HepG2 (cell line): ENCODE measurements at regions not wholly inside any gene's neighbourhood (a gene's known extent, or its start where the extent isn't known, plus 50 kb on each side); places are given as distances from the start of the nearest gene placed in this dataset.

Source experiments
- ARHGAP35 ChIP-seq: sonication (generic); formaldehyde crosslinking; IDR thresholded peaks from 2 replicates; pipeline ENCODE4 v1.9.0; 2022; ENCODE audit warnings: mild to moderate bottlenecking, inconsistent platforms, moderate library complexity, missing genetic modification reagents, borderline replicate concordance
- CREB1 ChIP-seq, 2 experiments: fragments of 450-650 bp in 1 of 2; IDR thresholded peaks; 2 replicates each; pipeline ENCODE4 v1.6.1; 2016 to 2017; ENCODE audit warnings: control low read depth in 1 of 2, mild to moderate bottlenecking in 1 of 2, missing compliant biosample characterization in 1 of 2, missing genetic modification characterization in 1 of 2
- ELF1 ChIP-seq: sonication (generic); formaldehyde crosslinking; IDR thresholded peaks from 2 replicates; pipeline ENCODE4 v1.4.0; 2020; ENCODE audit warnings: missing genetic modification reagents
- ERF ChIP-seq: IDR thresholded peaks from 2 replicates; pipeline ENCODE4 v1.6.1; 2018; ENCODE audit warnings: missing biosample characterization, missing genetic modification reagents
- FOXK2 ChIP-seq: fragments of 450-650 bp; IDR thresholded peaks from 2 replicates; pipeline ENCODE4 v1.6.1; 2016
- FOXP1 ChIP-seq, 2 experiments: fragments of 450-650 bp in 1 of 2; IDR thresholded peaks; 2 replicates each; pipeline ENCODE4 v1.6.1; 2017 to 2018; ENCODE audit warnings: antibody characterized with exemption in 1 of 2
- HOMEZ ChIP-seq: IDR thresholded peaks from 2 replicates; pipeline ENCODE4 v1.6.1; 2016; ENCODE audit warnings: low read depth
- NFE2L1 ChIP-seq: sonication (generic); formaldehyde crosslinking; IDR thresholded peaks from 2 replicates; pipeline ENCODE4 v1.4.0; 2020; ENCODE audit warnings: missing genetic modification reagents, mild to moderate bottlenecking, borderline replicate concordance
- NKX3-1 ChIP-seq: sonication (generic); formaldehyde crosslinking; IDR thresholded peaks from 2 replicates; pipeline ENCODE4 v1.5.0; 2020; ENCODE audit warnings: missing genetic modification reagents
- PAXIP1 ChIP-seq: sonication (generic); formaldehyde crosslinking; conservative IDR thresholded peaks from 2 replicates; pipeline ENCODE4 v1.4.0; 2020; ENCODE audit warnings: mild to moderate bottlenecking, missing genetic modification reagents, moderate library complexity
- PLRG1 ChIP-seq: fragments of 450-650 bp; conservative IDR thresholded peaks from 2 replicates; pipeline ENCODE4 v1.6.1; 2016
- PLSCR1 ChIP-seq: sonication (generic); formaldehyde crosslinking; IDR thresholded peaks from 2 replicates; pipeline ENCODE4 v1.5.0; 2020; ENCODE audit warnings: missing genetic modification reagents, mild to moderate bottlenecking, borderline replicate concordance
- RFXAP ChIP-seq: sonication (generic); formaldehyde crosslinking; IDR thresholded peaks from 2 replicates; pipeline ENCODE4 v1.4.0; 2020; ENCODE audit warnings: missing genetic modification reagents, borderline replicate concordance
- SNAI1 ChIP-seq: sonication (generic); formaldehyde crosslinking; IDR thresholded peaks from 2 replicates; pipeline ENCODE4 v1.5.0; 2020; ENCODE audit warnings: mild to moderate bottlenecking, missing genetic modification reagents, borderline replicate concordance
- SOX5 ChIP-seq: IDR thresholded peaks from 2 replicates; pipeline ENCODE4 v1.6.1; 2016; ENCODE audit warnings: borderline replicate concordance
- SP1 ChIP-seq, 2 experiments: fragments of 450-650 bp in 1 of 2; sonication (generic) in 1 of 2; formaldehyde crosslinking in 1 of 2; IDR thresholded peaks; 2 replicates each; pipeline versions ENCODE4 v1.4.0 to v1.6.1; 2016 to 2020; ENCODE audit warnings: missing genetic modification reagents in 1 of 2
- THAP11 ChIP-seq: IDR thresholded peaks from 2 replicates; pipeline ENCODE4 v1.6.1; 2016; ENCODE audit warnings: missing biosample characterization, missing genetic modification reagents
- THAP7 ChIP-seq: sonication (generic); formaldehyde crosslinking; IDR thresholded peaks from 2 replicates; pipeline ENCODE4 v1.8.1; 2023; ENCODE audit warnings: mild to moderate bottlenecking, missing genetic modification reagents
- ZFP41 ChIP-seq: sonication (generic); formaldehyde crosslinking; IDR thresholded peaks from 2 replicates; pipeline ENCODE4 v1.4.0; 2020; ENCODE audit warnings: mild to moderate bottlenecking, missing genetic modification reagents, borderline replicate concordance
- ZMYM2 ChIP-seq: sonication (generic); formaldehyde crosslinking; IDR thresholded peaks from 2 replicates; pipeline ENCODE4 v1.8.0; 2022; ENCODE audit warnings: mild to moderate bottlenecking, missing genetic modification reagents
- ZNF207 ChIP-seq: fragments of 450-650 bp; IDR thresholded peaks from 2 replicates; pipeline ENCODE4 v1.6.1; 2016; ENCODE audit warnings: antibody characterized with exemption, borderline replicate concordance
- ZNF335 ChIP-seq: sonication (generic); formaldehyde crosslinking; IDR thresholded peaks from 2 replicates; pipeline ENCODE4 v1.4.0; 2020; ENCODE audit warnings: missing genetic modification reagents
- ZNF350 ChIP-seq: sonication (generic); formaldehyde crosslinking; IDR thresholded peaks from 2 replicates; pipeline ENCODE4 v1.4.0; 2020; ENCODE audit warnings: mild to moderate bottlenecking, low read depth, missing genetic modification reagents, borderline replicate concordance
- ZNF557 ChIP-seq: sonication (generic); formaldehyde crosslinking; IDR thresholded peaks from 2 replicates; pipeline ENCODE4 v1.4.0; 2020; ENCODE audit warnings: missing genetic modification reagents
- ZNF724P ChIP-seq: sonication (generic); formaldehyde crosslinking; IDR thresholded peaks from 2 replicates; pipeline ENCODE4 v1.8.0; 2022; ENCODE audit warnings: missing genetic modification reagents, borderline replicate concordance
- ZNF841 ChIP-seq: sonication (generic); formaldehyde crosslinking; IDR thresholded peaks from 2 replicates; pipeline ENCODE4 v1.8.1; 2023; ENCODE audit warnings: missing genetic modification reagents, borderline replicate concordance

GRCh38 chr2:239868556-239869181, 156.5 kb downstream of the NDUFA10 start (continued):
- no peak for TF ChIP-seq PAXIP1 (CRISPR knock-in tag)
- TF ChIP-seq NKX3-1 (CRISPR knock-in tag): no peak
- TF ChIP-seq ZNF350: no peak
- no peak for TF ChIP-seq THAP7
- TF ChIP-seq SOX5 (CRISPR knock-in tag): no peak
- TF ChIP-seq SP1 (IDR thresholded peaks at IDR 0.05): no peak
- TF ChIP-seq SP1 (CRISPR knock-in tag; IDR thresholded peaks at IDR 0.05): no peak
- no peak for TF ChIP-seq HOMEZ (CRISPR knock-in tag)
- TF ChIP-seq PLRG1: 0 out of 2 replicates have a peak, but pooled peaks have one; percentile 31
- no peak for TF ChIP-seq ELF1 (CRISPR knock-in tag)
- no peak for TF ChIP-seq RFXAP
- no peak for TF ChIP-seq ZNF557 (CRISPR knock-in tag)
- no peak for TF ChIP-seq PLSCR1 (CRISPR knock-in tag)
- peak; percentile 44; the same call in 1 of the 2 replicates for TF ChIP-seq FOXK2
- no peak for TF ChIP-seq ZNF335
- TF ChIP-seq ZNF207: 0 out of 2 replicates have a peak, but pooled peaks have one; percentile 63
- TF ChIP-seq ZNF724P (CRISPR knock-in tag): no peak
- TF ChIP-seq CREB1 (IDR thresholded peaks at IDR 0.05): peak; percentile 1; the same call in 1 of the 2 replicates
- TF ChIP-seq CREB1 (CRISPR knock-in tag; IDR thresholded peaks at IDR 0.05): no peak
- TF ChIP-seq FOXP1 (IDR thresholded peaks at IDR 0.05): peak; percentile 56; the same call in 1 of the 2 replicates
- no peak for TF ChIP-seq FOXP1 (CRISPR knock-in tag; IDR thresholded peaks at IDR 0.05)
- TF ChIP-seq ERF: no peak
- no peak for TF ChIP-seq ZMYM2 (CRISPR knock-in tag)
- TF ChIP-seq ZFP41: no peak
- TF ChIP-seq THAP11 (CRISPR knock-in tag): no peak
- no peak for TF ChIP-seq SNAI1 (CRISPR knock-in tag)
- no peak for TF ChIP-seq ARHGAP35 (CRISPR knock-in tag)
- TF ChIP-seq NFE2L1 (CRISPR knock-in tag): no peak
- TF ChIP-seq ZNF841 (CRISPR knock-in tag): no peak
